ENCODE measurements at regions not wholly inside any gene's neighbourhood (a gene's known extent, or its start where the extent isn't known, plus 50 kb on each side); places are given as distances from the start of the nearest gene placed in this dataset.
"Not testable (repeated sequence)": the region's sequence is repeated elsewhere in the genome, so short reads cannot be mapped to it uniquely, and the experiment has no call there.

DNA sequence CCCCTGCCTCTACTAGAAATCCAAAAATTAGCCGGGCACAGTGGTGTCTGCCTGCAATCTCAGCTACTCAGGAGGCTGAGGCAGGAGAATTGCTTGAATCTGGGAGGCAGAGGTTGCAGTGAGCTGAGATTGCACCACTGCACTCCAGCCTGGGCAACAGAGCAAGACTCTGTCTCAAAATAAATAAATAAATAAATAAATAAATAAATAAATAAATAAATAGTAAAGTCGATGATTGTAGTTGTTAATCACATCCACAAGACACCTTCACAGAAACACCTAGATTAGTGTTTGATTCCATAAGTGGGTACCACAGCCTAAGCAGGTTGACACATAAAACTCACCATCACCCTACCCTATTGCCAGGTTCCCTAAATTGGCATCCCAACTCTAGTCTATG is 1199.0 kb downstream of the TYW1 start:
- DNase-seq, result not testable (repeated sequence)

DNA sequence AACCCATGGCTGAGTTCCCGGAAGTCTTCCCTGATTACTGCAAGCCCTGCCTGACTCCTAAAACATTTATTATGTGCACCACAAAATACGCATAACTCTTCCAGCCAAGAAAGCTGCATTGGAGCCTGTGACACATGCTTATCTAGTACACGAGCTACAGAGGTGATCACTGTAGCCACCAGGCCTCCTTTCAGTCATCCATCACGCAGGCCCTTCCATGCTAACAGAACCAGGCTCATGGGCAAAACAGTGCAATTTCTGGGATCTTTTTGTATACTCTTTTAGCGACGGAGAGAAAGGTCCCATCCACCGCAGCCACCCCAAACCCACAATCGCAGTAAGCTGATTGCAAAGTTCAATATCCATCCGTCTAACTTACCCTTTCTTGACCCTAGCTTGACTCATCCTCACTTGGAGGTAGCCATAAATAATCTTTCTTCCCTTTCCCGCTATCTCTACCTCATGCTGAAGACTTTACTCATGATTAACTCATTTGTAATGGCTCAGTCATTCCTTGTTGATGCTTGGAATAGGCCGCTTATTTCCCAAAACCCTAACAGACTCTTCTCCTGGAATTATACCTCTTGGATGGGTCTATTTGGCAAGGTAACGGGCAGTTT is 1203.5 kb downstream of the TYW1 start:
- no peak for DNase-seq

DNA sequence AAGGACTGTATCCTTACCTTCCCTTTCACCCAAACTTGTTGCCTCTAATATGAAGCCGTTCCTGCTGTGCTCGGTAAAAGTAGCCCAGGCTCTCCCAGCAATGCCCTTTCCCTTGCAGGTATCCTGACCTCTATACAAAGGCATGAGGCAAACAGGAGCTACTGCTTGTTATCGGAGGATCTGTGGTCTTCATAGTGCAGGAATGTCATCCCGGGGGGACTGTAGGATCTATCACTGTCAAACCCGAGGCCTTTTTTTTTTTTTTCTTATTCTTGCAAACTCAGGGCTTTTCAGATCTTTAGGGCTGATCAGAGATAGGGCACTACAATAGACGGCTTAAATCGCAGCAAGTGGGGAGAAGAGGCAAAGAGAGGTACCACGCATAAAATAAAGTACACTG is 1206.6 kb downstream of the TYW1 start:
- DNase-seq, result no peak

DNA sequence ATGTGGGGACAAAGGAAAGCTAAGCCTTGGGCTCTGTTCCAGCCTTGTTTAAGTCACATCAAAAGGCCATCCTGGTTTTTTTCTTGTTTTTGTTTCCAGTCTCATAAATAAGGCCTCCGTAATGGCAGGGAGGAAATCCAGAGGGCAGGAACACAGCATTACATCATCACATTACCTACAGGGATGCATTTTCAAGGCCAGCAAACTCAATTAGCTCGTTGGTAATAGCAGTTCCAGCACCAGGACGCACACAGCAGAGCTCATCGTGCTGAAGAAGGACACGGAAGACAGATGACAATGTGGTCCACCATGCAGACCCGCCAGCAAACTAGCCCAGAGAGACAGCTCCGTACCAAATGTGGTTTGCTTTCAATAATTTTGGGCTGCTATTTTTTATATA is 1209.2 kb downstream of the TYW1 start:
- DNase-seq, result no peak

DNA sequence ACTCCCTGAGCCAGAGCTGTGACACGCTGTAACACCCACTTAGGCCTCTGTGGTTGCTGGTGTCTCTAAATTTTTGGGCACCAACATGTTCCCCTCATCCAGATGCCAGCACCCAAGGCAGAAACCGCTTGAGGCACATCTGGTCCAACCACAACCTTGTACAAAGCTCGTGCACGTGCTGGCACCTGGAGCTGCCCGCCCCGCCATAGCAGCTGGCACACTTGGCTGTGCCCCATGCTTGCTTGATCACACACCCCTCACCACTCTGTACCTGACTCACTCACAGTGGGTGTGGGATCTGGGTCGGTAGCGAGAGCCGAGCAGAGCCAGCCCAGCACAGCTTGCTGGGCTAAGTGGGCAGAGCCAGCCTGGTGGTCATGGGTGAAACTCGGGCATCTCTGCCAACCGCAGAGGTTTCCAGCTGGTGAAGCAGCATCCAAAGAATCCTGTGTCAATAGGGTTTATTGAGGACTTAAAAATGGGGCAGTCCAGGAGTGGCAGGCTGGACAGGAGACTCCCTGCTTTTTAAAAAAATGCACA is 1210.4 kb downstream of the TYW1 start:
- no peak for DNase-seq

DNA sequence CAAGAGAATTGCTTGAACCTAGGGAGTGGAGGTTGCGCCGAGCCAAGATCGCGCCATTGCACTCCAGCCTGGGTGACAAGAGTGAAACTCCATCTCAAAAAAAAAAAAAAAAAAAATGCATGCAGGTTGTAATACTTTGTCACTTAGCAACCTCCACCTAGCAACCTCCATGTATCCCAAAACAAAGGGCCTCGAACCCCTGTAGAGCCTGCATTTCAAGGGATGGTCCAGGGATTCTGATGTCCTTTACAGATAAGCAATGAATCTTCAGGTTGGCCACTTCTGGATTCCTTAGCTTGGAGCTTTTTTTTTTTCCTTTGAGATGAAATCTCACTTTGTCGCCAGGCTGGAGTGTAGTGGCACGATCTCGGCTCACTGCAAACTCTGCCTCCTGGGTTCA is 1211.0 kb downstream of the TYW1 start:
- no peak for DNase-seq

DNA sequence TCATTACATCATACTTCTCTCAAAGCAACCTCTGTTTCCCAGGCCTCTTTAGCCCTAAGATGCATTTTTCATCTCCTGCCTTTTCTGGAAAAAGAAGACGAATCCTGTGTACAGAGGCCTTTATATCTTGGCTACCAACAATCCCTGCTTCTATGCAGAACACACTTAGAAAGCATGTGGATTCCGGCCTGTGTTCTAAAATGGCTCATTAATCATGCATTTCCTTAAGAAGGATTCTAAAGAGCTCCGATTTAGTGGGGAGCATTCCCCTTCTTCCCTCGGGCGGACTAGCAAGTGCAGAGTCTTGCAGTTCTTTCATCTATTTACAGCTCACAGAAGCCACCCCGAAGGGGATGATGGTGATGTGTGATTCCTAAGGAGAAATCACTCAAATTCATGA is 1212.9 kb downstream of the TYW1 start:
- DNase-seq, result no peak

DNA sequence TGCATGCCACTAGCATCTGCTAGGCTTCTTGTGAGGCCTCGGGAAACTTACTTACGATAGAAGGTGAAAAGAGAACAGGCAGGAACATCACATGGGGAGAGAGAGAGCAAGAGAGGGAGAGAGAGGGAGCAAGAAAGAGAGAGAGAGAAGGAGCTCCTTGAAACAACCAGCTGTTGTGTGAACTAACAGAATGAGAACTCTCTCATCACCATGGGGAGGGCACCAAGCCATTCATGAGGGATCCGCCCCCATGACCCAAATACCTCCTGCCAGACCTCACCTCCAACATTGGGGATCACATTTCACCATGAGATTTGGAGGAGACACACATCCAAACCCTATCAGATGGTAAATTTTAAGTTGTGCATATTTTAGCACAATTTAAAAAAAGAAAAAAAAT is 1217.2 kb downstream of the TYW1 start:
- no peak for DNase-seq

DNA sequence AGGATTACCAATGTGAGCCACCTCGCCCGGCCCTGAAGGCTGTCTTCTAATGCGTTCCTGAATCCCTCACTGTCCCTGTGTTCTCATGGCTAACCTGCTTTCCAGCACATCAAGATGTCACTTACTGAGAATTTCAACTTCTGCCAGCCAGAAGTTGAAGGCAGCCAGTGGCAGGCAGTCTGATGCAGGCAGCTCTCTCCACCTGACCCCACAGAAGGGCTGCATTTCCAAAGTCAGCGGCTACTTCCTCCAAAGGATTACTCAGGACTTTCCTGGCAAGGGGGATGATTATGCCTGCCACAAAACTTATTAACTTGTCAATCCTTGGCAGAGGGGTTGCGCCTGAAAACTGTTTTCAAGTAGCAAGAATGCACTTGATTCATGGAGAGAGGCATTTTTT is 1219.4 kb downstream of the TYW1 start:
- no peak for DNase-seq

DNA sequence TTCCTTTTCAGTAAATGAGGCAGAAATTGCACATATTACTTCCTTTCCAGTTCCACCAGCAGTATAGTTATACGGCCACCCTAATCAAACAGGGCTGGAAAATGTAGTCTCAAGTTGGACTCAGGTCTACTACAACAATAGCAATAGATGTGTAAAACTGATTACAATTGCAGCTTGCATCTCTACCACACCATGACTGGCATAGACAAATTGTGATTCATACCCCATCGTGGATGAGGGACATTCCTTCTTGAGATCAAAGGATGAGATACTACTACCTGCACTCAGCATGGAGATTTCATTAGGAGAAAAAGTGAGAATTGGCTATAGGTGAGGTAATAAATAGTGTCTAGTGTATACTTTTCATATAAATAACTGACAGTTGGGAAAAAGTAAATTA is 1220.8 kb downstream of the TYW1 start:
- no peak for DNase-seq

DNA sequence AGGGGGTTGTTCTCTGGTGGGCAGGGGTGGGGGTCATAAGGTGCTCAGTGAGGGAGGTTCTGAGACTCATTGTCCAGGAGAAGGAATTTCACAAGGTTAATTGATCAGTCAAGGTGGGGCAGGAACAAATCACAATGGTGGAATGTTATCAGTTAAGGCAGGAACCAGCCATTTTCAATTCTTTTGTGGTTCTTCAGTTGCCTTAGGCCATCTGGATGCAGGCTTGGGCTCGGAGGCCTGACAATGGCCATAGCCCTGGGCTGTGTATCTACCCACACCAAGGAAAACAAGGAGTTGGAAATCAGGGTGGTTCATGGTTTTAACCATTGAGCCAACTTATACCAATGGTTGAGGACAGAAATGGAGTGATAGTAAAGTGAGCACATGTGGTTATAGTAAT is 1221.8 kb downstream of the TYW1 start:
- DNase-seq, result no peak

DNA sequence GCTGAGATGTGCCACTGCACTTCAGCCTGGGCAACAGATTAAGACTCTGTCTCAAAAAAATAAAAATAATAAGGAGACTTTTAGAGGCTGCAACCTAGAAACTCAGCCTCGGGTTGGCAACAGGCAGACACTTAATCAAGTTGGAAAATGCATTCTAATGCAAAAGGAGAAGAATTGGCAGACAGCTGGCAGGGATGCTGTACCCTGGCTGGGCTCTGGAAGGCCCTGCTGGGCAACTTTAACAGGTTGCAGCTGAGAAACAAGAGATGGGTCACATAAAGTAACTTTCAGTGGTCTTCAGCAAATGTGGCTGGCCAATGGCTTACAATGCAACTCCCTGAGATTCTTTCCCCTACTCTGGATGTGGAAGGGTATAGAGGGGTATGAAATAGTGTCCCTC is 1225.7 kb downstream of the TYW1 start:
- no peak for DNase-seq

DNA sequence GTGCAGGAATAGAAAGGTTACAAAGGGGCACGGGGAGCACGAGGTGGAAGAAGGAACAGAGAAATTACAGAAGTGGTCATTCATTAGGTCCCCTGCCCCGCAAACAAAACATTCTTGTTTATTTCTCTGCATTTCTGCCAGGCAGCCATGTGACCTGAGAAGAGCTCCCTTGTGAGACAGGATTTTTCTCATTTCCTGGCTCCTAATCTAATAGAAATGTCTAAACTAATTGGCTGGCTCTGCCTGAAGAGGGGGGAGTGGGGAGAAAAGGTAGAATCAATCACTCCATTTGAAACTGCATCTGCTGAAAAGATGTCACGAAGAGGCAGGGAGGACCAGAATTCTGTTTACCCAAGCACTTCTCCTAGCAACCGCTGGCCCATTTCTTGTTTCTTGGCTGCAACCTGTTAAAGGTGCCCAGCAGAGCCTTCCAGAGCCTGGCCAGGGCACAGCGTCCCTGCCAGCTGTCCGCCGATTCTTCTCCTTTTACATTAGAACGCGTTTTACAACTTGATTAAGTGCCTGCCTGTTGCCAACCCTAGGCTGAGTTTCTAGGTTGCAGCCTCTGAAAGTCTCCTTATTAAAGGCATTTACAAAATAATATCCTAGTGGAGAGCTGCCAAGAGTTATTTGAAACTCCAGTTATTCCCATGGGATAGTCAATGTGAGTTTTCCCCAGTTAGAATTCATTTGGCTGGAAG is 1227.6 kb downstream of the TYW1 start:
- peak; percentile 94 for DNase-seq

DNA sequence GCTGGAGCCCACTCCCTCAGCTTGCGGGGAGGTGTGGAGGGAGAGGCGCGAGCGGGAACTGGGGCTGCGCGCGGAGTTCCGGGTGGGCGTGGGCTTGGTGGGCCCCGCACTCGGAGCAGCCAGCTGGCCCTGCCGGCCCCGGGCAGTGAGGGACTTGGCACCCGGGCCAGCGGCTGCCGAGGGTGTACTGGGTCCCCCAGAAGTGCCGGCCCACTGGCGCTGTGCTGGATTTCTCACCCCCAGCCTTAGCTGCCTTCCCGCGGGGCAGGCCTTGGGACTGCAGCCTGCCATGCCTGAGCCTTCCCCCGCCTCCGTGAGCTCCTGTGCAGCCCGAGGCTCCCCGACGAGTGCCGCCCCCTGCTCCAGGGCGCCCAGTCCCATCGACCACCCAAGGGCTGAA is 1234.4 kb downstream of the TYW1 start:
- not testable (repeated sequence) for DNase-seq

DNA sequence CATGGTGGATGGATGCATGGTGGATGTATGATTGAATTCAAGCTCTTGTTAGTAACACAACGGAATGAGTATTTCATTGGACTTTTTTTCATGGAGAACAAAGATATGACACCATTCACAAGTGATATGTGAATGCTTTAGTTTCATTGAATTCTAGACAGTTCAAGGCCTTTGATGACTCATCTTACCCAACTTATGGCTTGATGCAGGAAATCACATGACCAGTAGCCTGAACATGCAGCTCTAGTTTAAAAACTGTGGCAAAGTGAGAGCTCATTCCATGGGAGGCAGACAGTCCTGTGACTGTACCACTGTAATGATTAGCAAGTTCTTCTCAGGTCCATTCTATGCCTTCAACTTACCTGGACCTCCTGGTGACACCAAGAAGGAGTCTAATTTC is 1239.3 kb downstream of the TYW1 start:
- DNase-seq, result no peak

DNA sequence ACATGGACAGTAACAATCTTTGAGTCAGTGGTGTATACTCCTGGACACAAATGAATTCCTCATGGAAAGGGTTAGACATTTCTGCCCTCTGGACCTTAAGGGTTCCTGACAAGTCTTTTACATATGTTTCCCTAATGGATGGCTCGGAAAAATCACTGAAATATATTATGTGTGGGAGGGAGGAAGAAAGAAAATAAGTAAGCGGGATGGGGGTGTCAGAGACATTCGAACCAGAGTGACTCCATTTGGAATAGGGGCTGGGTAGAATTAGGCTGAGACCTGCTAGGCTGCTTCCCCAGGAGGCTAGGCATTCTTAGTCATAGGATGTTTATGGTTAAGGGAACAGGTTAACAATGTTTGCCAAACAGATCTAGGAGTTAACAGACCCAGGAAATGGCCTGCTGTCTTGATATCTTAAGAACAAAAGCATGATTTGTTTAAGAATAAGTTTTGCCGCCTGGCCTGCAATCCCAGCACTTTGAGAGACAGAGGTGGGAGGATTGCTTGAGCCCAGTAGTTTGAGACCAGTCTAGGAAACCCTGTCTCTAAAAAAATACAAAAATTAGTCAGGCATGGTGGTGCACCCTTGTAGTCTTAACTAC is 1241.7 kb downstream of the TYW1 start:
- peak; percentile 56 for DNase-seq

DNA sequence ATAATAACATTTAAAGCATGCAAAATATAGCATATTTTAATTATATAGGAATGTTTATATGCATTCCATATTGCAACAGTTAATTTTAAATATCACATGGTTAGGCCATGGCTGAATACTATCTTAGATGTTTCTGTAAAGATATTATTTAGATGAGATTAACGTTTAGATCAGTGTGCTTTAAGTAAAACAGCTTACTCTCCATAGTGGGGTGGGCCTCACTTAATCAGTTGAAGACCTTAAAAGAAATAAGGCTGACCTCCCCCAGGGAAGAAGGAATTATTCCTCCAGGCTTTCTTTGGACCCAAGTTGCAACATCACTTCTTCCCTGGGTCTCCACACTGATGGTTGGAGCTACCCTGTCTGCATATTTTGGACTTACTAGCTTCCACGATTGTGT is 1246.5 kb downstream of the TYW1 start:
- DNase-seq, result no peak

DNA sequence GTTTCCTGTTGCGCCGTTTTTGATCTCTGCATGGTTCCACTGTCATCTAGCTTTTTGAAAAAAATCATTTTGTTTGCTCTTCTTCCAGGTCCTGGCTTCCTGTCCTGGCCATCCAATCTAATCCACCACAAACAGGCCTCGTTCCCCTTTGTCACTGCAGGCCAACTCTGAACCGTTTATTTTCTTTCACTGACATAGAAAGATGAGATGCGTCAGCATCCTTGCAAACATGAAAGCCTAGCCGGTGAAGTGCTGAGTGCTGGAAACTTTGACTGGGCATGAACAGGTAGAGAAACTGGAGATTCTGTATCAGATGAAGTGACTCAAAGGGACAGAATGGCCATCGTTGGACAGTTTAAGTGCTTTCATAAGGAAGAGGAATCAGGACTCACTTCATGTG is 1247.8 kb downstream of the TYW1 start:
- DNase-seq, result no peak

DNA sequence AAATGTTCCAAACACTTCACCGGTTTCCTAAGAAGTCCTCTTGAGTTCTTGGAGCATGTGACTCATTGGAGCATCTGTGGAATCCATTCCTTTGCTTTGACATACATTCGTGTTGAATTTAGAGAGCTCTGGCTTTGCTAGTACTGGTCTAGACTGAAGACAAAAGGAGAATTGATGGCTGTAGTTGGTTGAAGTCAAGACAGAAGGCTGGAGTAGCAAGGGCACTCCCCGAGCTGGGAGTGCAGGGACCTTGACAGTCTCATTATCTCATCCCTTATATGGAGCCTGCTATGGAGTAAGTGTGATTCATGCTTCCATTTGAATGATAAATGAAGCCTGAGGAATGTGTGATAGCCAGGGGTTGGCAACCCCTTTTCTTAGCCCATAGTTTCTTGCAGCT is 1249.1 kb downstream of the TYW1 start:
- DNase-seq, result peak; percentile 62

DNA sequence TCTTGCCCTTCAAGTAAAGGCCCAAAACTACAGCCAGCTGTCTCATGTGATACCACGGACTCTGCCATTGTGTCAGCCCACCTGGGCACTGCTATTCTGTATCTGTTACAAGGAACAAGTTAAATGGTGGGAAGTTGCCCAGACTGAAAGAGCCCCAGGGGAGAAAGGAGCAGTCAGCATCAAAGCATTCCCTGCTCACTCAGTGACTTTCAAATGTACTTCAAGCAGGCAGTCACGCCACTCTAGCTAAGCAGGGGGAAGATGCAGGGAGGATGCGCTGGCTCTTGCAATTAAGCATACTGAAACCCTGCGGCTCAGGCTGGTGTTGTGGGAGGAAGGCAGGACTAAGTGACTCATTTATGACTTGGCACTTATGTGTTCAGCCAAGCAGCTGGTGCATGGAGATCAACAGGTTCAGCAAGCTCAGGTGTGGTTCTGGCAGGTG is 1249.6 kb downstream of the TYW1 start:
- peak; percentile 97 for DNase-seq

DNA sequence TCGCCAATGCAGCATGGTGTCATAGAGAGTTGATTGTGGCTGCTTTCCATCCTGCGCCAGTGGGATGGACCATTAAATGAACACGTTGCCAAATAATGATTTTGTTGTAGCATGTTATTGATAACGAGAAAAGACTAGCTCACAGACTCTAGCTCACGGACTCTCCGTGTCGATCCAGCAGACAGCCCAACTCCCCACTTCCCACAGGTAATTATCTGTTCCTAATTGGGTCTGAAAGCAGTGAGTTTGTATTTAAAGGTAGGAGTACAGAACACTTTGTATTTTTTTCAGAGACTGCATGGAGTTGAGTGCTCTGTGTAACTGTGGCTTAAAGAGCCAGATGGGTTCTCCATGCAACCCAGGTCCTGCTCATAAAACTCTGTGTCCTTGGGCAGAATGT is 1250.5 kb downstream of the TYW1 start:
- DNase-seq, result peak; percentile 19

DNA sequence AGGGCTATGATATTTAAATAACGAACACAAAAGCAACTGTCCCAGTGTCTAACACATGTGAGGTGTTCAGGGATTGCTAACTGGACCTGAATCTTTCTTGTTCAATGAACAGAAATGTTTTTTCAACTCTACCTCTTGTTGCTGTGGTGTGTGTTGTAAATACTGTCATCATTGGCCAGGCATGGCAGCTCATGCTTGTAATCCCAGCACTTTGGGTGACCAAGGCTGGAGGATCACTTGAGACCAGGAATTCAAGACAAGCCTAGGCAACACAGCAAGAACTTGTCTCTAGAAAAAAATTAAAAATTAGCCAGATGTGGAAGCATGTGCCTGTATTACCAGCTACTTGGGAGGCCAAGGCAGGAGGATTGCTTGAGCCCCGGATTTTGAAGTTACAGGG is 1250.9 kb downstream of the TYW1 start:
- no peak for DNase-seq

DNA sequence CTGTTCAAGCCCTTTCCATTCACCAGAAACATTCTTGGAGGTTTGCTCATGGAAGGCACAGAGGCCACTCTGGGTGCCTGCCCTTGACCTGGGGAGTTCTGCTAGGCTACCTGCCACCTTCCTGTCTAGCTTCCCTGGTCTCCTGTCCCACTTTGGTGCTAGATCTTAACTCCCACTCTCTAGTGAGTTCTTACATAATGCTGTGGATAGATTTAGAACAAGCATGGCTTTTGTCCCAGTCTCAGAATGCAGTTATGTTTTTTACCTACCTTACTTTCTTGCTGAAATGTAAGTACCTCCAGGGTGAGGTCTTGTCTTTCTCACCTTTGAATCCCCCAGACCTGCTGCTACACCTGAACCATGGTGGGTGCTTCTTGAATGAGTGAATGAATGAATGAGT is 1252.3 kb downstream of the TYW1 start:
- no peak for DNase-seq

DNA sequence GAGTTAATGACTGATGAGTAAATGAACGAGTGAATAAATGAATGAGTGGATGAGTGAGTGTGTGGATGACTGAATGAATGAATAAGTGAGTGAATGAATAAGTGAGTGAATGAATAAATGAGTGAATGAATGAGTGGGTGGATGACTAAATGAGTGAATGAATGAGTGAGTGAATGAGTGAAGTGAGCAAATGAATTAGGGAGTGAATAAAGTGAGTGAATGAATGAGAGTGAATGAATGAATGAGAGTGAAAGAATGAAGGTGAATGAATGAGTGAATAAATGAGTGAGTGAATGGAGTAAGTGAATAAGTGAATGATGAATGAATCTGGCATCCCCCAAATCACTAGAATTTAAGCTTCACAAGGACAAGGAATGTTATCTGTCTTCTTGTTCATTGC is 1253.0 kb downstream of the TYW1 start:
- DNase-seq, result no peak

Data from NCI-H69 (cell line).